ENCODE measurements at regions not wholly inside any gene's neighbourhood (a gene's known extent, or its start where the extent isn't known, plus 50 kb on each side); places are given as distances from the start of the nearest gene placed in this dataset.

DNA sequence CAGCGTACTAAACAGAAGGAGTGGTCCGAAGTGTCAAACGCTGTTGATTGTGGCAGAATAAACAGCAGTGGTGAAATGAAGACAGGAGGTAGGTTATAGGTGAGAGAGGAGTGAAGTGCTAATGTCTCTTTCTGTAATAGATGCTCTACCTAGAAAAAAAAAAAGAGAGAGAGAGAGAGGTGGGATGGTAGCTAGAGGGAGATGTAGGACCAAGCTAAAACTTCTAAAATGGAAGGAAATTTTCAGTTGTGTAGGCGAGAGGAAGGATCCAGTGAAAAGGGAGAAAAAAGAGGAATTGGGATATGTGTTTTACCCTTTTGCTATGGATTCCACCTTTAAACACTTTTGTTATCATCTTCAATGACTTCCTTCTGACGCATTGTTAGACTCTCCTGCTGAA lies 126.5 kb upstream of the BMP2 start:
- no peak for TF ChIP-seq EZH2 (IDR thresholded peaks at IDR 0.05; ENCODE audit: low read length)
- TF ChIP-seq, protein P1, sequence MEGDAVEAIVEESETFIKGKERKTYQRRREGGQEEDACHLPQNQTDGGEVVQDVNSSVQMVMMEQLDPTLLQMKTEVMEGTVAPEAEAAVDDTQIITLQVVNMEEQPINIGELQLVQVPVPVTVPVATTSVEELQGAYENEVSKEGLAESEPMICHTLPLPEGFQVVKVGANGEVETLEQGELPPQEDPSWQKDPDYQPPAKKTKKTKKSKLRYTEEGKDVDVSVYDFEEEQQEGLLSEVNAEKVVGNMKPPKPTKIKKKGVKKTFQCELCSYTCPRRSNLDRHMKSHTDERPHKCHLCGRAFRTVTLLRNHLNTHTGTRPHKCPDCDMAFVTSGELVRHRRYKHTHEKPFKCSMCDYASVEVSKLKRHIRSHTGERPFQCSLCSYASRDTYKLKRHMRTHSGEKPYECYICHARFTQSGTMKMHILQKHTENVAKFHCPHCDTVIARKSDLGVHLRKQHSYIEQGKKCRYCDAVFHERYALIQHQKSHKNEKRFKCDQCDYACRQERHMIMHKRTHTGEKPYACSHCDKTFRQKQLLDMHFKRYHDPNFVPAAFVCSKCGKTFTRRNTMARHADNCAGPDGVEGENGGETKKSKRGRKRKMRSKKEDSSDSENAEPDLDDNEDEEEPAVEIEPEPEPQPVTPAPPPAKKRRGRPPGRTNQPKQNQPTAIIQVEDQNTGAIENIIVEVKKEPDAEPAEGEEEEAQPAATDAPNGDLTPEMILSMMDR (optimal IDR thresholded peaks at IDR 0.05 in 1 of 3, IDR thresholded peaks at IDR 0.05 in 1 of 3, conservative IDR thresholded peaks at IDR 0.05 in 1 of 3; ENCODE audit: extremely low read depth in 1 of 3, insufficient read depth in 2 of 3, low read length in 3 of 3): no peak

All from keratinocyte (primary cell).